ENCODE measurements at regions not wholly inside any gene's neighbourhood (a gene's known extent, or its start where the extent isn't known, plus 50 kb on each side); places are given as distances from the start of the nearest gene placed in this dataset.

- Histone ChIP-seq H2AK5ac (ENCODE audit: low read depth, low read length) (no peak overlapping the region; the same call in 1 of the 2 replicates), H3K9me1 (ENCODE audit: insufficient read depth, low read length) (peaks cover 13% of the 10 kb centered on the region), H3K4me2 (ENCODE audit: low read depth, low read length) (no peak overlapping the region), H2BK20ac (ENCODE audit: low read depth, low read length) (no peak overlapping the region), H3K4me3 (ENCODE audit: insufficient read depth, low read depth, low read length) (no peak overlapping the region), H2AFZ (replicated peaks; ENCODE audit: low read length, poor library complexity) (no peak overlapping the region), H4K5ac (ENCODE audit: low read depth, low read length) (no peak overlapping the region), H3K9me3 (ENCODE audit: control insufficient read depth, insufficient read depth, low read length) (no peaks in the 10 kb centered on the region), H3K79me1 (ENCODE audit: low read depth in 1 of 2, low read length in 2 of 2) (no peaks in the 10 kb centered on the region), H3K9ac (ENCODE audit: low read depth, low read length) (no peak overlapping the region), H2BK5ac (ENCODE audit: low read depth, low read length, poor library complexity, severe bottlenecking) (no peak overlapping the region), H3K23ac (ENCODE audit: low read depth, low read length) (no peak overlapping the region; the same call in 1 of the 2 replicates), H3K27ac (ENCODE audit: insufficient read depth, low read length) (no peak overlapping the region), H4K20me1 (ENCODE audit: insufficient read depth, low read length) (no peaks in the 10 kb centered on the region), H3K56ac (ENCODE audit: extremely low read depth, insufficient read depth, low read length) (no peak overlapping the region), H2BK15ac (ENCODE audit: low read depth, low read length) (no peak overlapping the region), H2BK120ac (ENCODE audit: low read depth, low read length) (no peak overlapping the region), H3K18ac (ENCODE audit: low read depth, low read length) (no peak overlapping the region), H2AK9ac (replicated peaks; ENCODE audit: low read depth, low read length, poor library complexity) (no peak overlapping the region), H4K91ac (ENCODE audit: insufficient read depth, low read depth, low read length) (no peak overlapping the region), H3K36me3 (ENCODE audit: control insufficient read depth, insufficient read depth, low read length) (no peaks in the 10 kb centered on the region), H3K4ac (ENCODE audit: low read depth, low read length) (no peak overlapping the region), H4K8ac (ENCODE audit: low read depth in 2 of 2, low read length in 2 of 2) (no peak overlapping the region), H3K4me1 (ENCODE audit: control insufficient read depth, insufficient read depth, low read length) (no peaks in the 10 kb centered on the region), H3K27me3 (ENCODE audit: control insufficient read depth, insufficient read depth, low read length) (no peaks in the 10 kb centered on the region), H3K14ac (replicated peaks; ENCODE audit: low read depth, low read length) (no peak overlapping the region)
- BruUV-seq (replicated peaks), result no TSS peak
- intact Hi-C loops (cut with micrococcal nuclease) (no loop called here), in situ Hi-C loops (cut with MboI; ENCODE audit: low sequenced_read_pairs) (no loop called here), dilution Hi-C loops (cut with HindIII; ENCODE audit: low sequenced_read_pairs, unreplicated experiment) (no loop called here)
- CTCF ChIA-PET, result no interaction called here
- ATAC-seq (ENCODE audit: low read depth) (no peak), DNase-seq (peak; percentile 12)
- POLR2A ChIA-PET (ENCODE audit: unreplicated experiment), result no interaction called here
- no peak for TF ChIP-seq POLR2A (IDR thresholded peaks at IDR 0.05; ENCODE audit: low read depth, low read length)
- TF ChIP-seq MAZ (IDR thresholded peaks at IDR 0.05; ENCODE audit: borderline replicate concordance, low read depth, low read length), result no peak
- no peak for TF ChIP-seq MXI1 (IDR thresholded peaks at IDR 0.05; ENCODE audit: borderline replicate concordance, low read depth, low read length)
- no peak for TF ChIP-seq MAFK (IDR thresholded peaks at IDR 0.05; ENCODE audit: low read depth, low read length)
- no peak for TF ChIP-seq BHLHE40 (IDR thresholded peaks at IDR 0.05; ENCODE audit: low read depth, low read length)
- WGBS, 2 experiments (ENCODE audit: extremely low coverage in 2 of 2, insufficient read length in 1 of 2), result no CpG with 5 or more reads among the region's 5 CpGs
Measured at GRCh38 chr10:3676564-3676963, 108.4 kb downstream of the KLF6 start.
